Endothelial cell of umbilical vein (primary cell): ENCODE measurements at regions not wholly inside any gene's neighbourhood (a gene's known extent, or its start where the extent isn't known, plus 50 kb on each side); places are given as distances from the start of the nearest gene placed in this dataset.

Experiments used
- BruUV-seq: library from RNA; stranded (reverse); fragments of 400-500 nt; replicated peaks from 2 replicates; lab custom pipeline; 2021; lab: Mats Ljungman, UMichigan
- CTCF ChIA-PET: fragments of 300-600, 350-600 bp; sonication (Branson Sonifier 250); formaldehyde crosslinking; loops from one replicate; lab custom pipeline; 2021; ENCODE audit warnings: antibody characterized with exemption, inconsistent platforms; lab: Charles Lee
- POLR2A ChIA-PET: fragments of 300-600, 350-600 bp; sonication (Branson Sonifier 250); formaldehyde crosslinking; loops from one replicate; lab custom pipeline; 2021; ENCODE audit warnings: antibody characterized with exemption, inconsistent platforms; lab: Charles Lee
- DNase-seq: peaks from one replicate; pipeline ENCODE4 v3.0.0-alpha.2; 2011; ENCODE audit warnings: low read depth, low spot score
- FAIRE-seq: peaks from 2 replicates; lab custom pipeline; 2011; peaks lifted over from hg19 to GRCh38; lab: Jason Lieb, UNC
- H2AFZ ChIP-seq: 2 replicates; pipeline ENCODE4 v1.6.0; 2012; ENCODE audit warnings: low read depth, low read length, control low read depth, inconsistent platforms
- H3K27ac ChIP-seq: 2 replicates; pipeline ENCODE4 v1.5.1; 2011; ENCODE audit warnings: low read depth, mild to moderate bottlenecking, control low read depth, low read length, moderate library complexity; ENCODE audit not compliant: insufficient read depth
- H3K27me3 ChIP-seq, 2 experiments: 2 replicates each; pipeline versions ENCODE4 v1.6.0 to v1.6.1; 2011; ENCODE audit warnings: low read length in 2 of 2, mixed read lengths in 1 of 2; ENCODE audit not compliant: control insufficient read depth in 2 of 2, insufficient read depth in 2 of 2
- H3K36me3 ChIP-seq, 2 experiments: 2 replicates in 1 of 2; 3 replicates in 1 of 2; pipeline ENCODE4 v1.5.1; 2011; ENCODE audit warnings: low read length in 2 of 2, mild to moderate bottlenecking in 1 of 2, moderate library complexity in 1 of 2; ENCODE audit not compliant: control insufficient read depth in 2 of 2, insufficient read depth in 2 of 2; ENCODE audit errors: extremely low read depth in 1 of 2
- H3K4me1 ChIP-seq: 3 replicates; pipeline ENCODE4 v1.5.1; 2011; ENCODE audit warnings: mild to moderate bottlenecking, low read length; ENCODE audit not compliant: control insufficient read depth, insufficient read depth; ENCODE audit errors: extremely low read depth
- H3K4me2 ChIP-seq: 2 replicates; pipeline ENCODE4 v1.6.1; 2011; ENCODE audit warnings: low read length, control low read depth, mixed read lengths; ENCODE audit not compliant: insufficient read depth
- H3K4me3 ChIP-seq, 3 experiments: fragments of 200-600 bp in 1 of 3; sonication (generic), shearing (Covaris generic) in 1 of 3; replicated peaks in 1 of 3; 2 replicates each; pipeline ENCODE4 v1.5.1; 2011 to 2016; ENCODE audit warnings: control low read depth in 3 of 3, low read length in 3 of 3, mild to moderate bottlenecking in 2 of 3, inconsistent platforms in 1 of 3, low read depth in 1 of 3, moderate library complexity in 1 of 3; ENCODE audit not compliant: insufficient read depth in 1 of 3
- H3K79me2 ChIP-seq: 2 replicates; pipeline ENCODE4 v1.6.0; 2012; ENCODE audit warnings: low read length, inconsistent platforms; ENCODE audit not compliant: control insufficient read depth, insufficient read depth
- H3K9ac ChIP-seq: replicated peaks from 2 replicates; pipeline ENCODE3; 2011; ENCODE audit warnings: low read length, control low read depth; ENCODE audit not compliant: insufficient read depth; ENCODE audit errors: extremely low read depth
- H3K9me1 ChIP-seq: replicated peaks from 3 replicates; pipeline ENCODE4 v1.6.0; 2011; ENCODE audit warnings: mild to moderate bottlenecking, low read length; ENCODE audit not compliant: control insufficient read depth, insufficient read depth; ENCODE audit errors: extremely low read depth
- H3K9me3 ChIP-seq: replicated peaks from 2 replicates; pipeline ENCODE4 v1.5.1; 2012; ENCODE audit warnings: low read length, inconsistent platforms; ENCODE audit not compliant: control insufficient read depth, insufficient read depth
- H4K20me1 ChIP-seq: replicated peaks from 2 replicates; pipeline ENCODE3; 2011; ENCODE audit warnings: mild to moderate bottlenecking, low read length; ENCODE audit not compliant: control insufficient read depth, insufficient read depth; ENCODE audit errors: extremely low read depth
- CTCF ChIP-seq, 2 donors: IDR thresholded peaks; 1 replicate in 1 of 2; 2 replicates in 1 of 2; pipeline ENCODE4 v1.5.1; 2011; ENCODE audit warnings: low read length in 2 of 2, mild to moderate bottlenecking in 2 of 2, moderate library complexity in 2 of 2, control low read depth in 1 of 2, inconsistent platforms in 1 of 2, low read depth in 1 of 2; ENCODE audit not compliant: insufficient read depth in 1 of 2; ENCODE audit errors: extremely low read depth in 1 of 2
- EZH2 ChIP-seq: IDR thresholded peaks from 2 replicates; pipeline ENCODE4 v1.6.1; 2012; ENCODE audit warnings: borderline replicate concordance, low read depth, mild to moderate bottlenecking, moderate library complexity, low read length, inconsistent platforms; ENCODE audit not compliant: severe bottlenecking
- FOS ChIP-seq: IDR thresholded peaks from 2 replicates; pipeline ENCODE4 v1.6.1; 2011; ENCODE audit warnings: mild to moderate bottlenecking, low read length, moderate library complexity, borderline replicate concordance; ENCODE audit not compliant: insufficient read depth
- GATA2 ChIP-seq: IDR thresholded peaks from 2 replicates; pipeline ENCODE4 v1.7.0; 2011; ENCODE audit warnings: low read depth, mild to moderate bottlenecking, moderate library complexity, mixed read lengths, low read length; ENCODE audit not compliant: insufficient read length, insufficient read depth
- JUN ChIP-seq: IDR thresholded peaks from 2 replicates; pipeline ENCODE4 v1.6.1; 2011; ENCODE audit warnings: borderline replicate concordance, low read depth; ENCODE audit not compliant: insufficient read length, insufficient read depth
- MAX ChIP-seq: IDR thresholded peaks from 2 replicates; pipeline ENCODE4 v1.6.1; 2011; ENCODE audit not compliant: insufficient read depth, insufficient read length
- MYC ChIP-seq: IDR thresholded peaks from one replicate; pipeline ENCODE4 v1.6.1; 2011; ENCODE audit warnings: mild to moderate bottlenecking, low read depth, low read length
- POLR2A ChIP-seq: IDR thresholded peaks from 2 replicates; pipeline ENCODE4 v1.6.1; 2012; ENCODE audit warnings: low read depth, mild to moderate bottlenecking, control low read depth, low read length
- POLR2AphosphoS5 ChIP-seq: IDR thresholded peaks from 2 replicates; pipeline ENCODE4 v1.6.1; 2012; ENCODE audit warnings: low read depth, mild to moderate bottlenecking, control low read depth, low read length, moderate library complexity; ENCODE audit not compliant: insufficient read depth
- dilution Hi-C: fragments of 300-500 bp; cut with MboI; formaldehyde crosslinking; loops from one replicate; pipeline ENCODE4 v1.15.0; 2019; ENCODE audit warnings: low sequenced_read_pairs; ENCODE audit not compliant: extremely low pct_ligation_motif_present
- intact Hi-C: fragments of 100-400 bp; cut with micrococcal nuclease; formaldehyde crosslinking; loops from one replicate; pipeline ENCODE4 v1.10.0; 2022

GRCh38 chr20:55273149-55273548 is 732.2 kb downstream of the CBLN4 start:
- Histone ChIP-seq H3K4me2 (no peak overlapping the region), H3K9me1 (no peaks in the 10 kb centered on the region), H3K27ac (no peak overlapping the region), H3K79me2 (no peaks in the 10 kb centered on the region), H3K36me3 (no peaks in the 10 kb centered on the region), H4K20me1 (no peaks in the 10 kb centered on the region), H3K27me3 (no peaks in the 10 kb centered on the region), H3K4me3 (no peak overlapping the region), H3K4me1 (no peaks in the 10 kb centered on the region), H2AFZ (no peak overlapping the region), H3K9ac (no peak overlapping the region), H3K9me3 (no peaks in the 10 kb centered on the region)
- DNase-seq (no peak), FAIRE-seq (no peak)
- ChIA-PET CTCF (no interaction called here), POLR2A (no interaction called here)
- intact Hi-C loops: no loop called here
- dilution Hi-C loops: no loop called here
- TF ChIP-seq MAX (no peak), CTCF (IDR thresholded peaks at IDR 0.05; ENCODE audit: extremely low read depth in 1 of 2, insufficient read depth in 1 of 2, low read depth in 1 of 2, low read length in 2 of 2) (no peak), POLR2AphosphoS5 (no peak), JUN (no peak), MYC (no peak), FOS (no peak), POLR2A (no peak), EZH2 (no peak), GATA2 (no peak)
- no TSS peak for BruUV-seq
